CD4-positive, alpha-beta T cell treated with Interferon gamma for 1 hour (primary cell): ENCODE measurements at regions not wholly inside any gene's neighbourhood (a gene's known extent, or its start where the extent isn't known, plus 50 kb on each side); places are given as distances from the start of the nearest gene placed in this dataset.

ENCODE experiments used
- DNase-seq: peaks from one replicate; pipeline ENCODE4 v3.0.0-alpha.2; 2020

GRCh38 chr1:98277118-98277517 is 356.3 kb upstream of the DPYD start:
- no peak for DNase-seq

GRCh38 chr1:98276514-98276913 is 355.7 kb upstream of the DPYD start:
- DNase-seq: no peak

GRCh38 chr1:98268316-98268715 is 347.5 kb upstream of the DPYD start:
- DNase-seq: no peak

- no peak for DNase-seq
Measured at GRCh38 chr1:98267423-98267822, 346.6 kb upstream of the DPYD start.

DNA sequence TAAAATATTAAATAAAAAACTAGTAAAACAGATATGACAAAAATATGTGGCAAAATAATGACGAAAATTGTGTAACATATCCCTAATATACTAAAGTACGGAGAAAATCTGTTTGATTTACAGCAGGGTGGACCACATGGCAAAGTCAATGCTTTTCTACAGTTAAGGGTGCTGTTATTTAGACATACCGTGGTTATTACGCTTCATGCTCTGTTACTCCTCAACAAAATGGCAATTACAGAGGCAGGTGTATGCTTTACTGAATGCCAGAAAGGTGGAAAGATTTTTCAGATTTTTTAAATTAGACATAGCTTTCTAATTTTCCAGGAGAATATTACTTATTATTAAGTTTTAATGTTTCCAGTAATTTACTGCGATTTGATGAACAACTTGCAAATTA is 343.9 kb upstream of the DPYD start:
- no peak for DNase-seq

- no peak for DNase-seq
Measured at GRCh38 chr1:98260839-98261238, 340.0 kb upstream of the DPYD start.

DNA sequence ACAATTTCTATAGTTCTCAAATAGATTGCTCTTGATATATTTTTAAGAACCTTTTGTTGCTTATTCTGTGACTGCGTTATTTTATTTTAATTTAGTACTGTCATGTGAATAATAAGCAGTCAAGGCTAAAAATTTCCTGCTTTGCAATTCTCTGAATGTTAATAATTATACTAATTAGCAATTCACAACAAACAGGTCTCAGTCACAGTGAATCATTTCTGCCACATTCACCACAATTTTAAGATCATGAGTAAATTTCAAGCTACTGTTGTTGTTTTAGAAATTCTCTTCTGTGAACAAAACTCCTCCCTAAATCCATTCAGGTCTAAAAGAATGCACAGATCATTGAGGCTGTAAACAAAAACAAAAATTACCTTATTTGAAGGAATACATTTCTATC is 339.6 kb upstream of the DPYD start:
- no peak for DNase-seq

GRCh38 chr1:98256700-98257099 is 335.9 kb upstream of the DPYD start:
- no peak for DNase-seq

DNA sequence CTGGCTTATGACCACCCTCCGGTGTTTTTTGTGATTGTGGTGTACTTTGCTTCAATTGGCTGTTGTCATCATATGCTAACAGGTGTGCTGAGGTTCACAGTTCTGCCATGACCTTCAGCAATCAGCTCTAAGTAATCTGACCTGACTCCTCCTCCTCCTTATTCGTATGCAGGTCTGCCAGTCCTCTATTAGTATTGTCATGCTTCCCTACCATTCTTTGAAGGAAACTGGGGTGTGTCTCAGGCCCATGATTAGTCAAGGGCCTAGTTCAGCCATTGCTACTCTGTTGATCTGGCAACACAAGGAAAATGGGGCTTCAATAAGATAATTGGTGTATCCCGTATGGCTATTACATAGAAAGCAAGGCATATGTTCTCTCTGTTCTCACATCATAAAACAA is 332.3 kb upstream of the DPYD start:
- no peak for DNase-seq

- DNase-seq: no peak
Measured at GRCh38 chr1:98251497-98251896, 330.7 kb upstream of the DPYD start.

GRCh38 chr1:98232678-98233077 is 311.8 kb upstream of the DPYD start:
- no peak for DNase-seq

DNA sequence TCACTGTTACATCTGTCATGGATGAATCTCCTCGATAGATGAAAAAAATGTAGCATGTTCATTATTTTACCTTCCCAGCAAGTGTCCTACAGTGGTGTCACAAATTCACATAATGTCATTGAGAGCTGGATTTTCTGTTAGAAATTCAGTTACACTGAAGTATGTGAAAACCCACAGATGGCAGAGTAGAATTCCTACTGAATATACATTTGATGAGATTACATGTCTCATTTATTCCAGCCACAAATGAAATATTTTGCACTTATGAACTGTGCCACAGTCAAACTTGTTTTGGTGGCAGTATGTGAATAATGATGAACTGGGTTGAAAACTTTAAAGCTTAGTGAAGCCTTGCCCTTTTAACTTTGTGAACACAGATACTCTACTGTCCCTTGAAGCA is 301.9 kb upstream of the DPYD start:
- DNase-seq: no peak

- no peak for DNase-seq
Measured at GRCh38 chr1:98221923-98222322, 301.1 kb upstream of the DPYD start.

DNA sequence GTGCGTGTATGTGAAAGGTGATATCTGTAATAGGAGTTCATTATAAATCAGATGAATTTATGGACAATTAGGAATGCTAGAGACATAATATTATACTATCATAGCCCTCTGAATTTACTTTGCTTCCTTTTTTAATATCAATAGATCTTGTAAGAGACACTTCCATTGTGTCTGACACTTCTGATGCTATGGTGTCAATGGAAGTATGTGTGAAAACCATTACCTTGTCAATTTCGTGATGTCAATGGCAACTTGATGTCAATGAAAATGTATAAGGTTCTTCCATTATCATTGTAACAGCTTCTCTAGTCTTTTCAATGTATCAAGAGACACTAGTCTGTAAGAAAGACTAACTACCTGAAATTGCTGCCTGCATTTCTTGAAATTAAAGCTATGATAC is 296.8 kb upstream of the DPYD start:
- no peak for DNase-seq

DNA sequence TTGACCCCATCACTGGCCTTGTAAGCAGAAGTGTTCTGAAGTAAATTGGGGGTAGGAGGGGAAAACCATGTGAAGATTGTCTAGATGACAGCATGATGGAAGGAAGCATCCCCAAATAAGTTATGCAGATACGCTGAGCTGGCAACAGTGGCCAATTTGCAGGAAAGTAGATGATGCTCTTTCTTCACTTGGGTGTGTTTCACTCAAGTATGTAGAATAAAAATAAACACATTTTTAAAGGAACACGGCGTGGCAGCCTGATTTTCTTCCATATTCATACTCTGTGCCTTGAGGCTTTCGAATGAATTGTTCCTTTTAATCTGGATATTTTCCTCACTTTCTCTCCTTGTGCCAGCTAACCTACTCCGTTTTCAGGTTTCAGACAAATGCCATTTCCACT is 295.5 kb upstream of the DPYD start:
- no peak for DNase-seq

- DNase-seq: no peak
Measured at GRCh38 chr1:98211271-98211845, 290.5 kb upstream of the DPYD start.

- DNase-seq: no peak
Measured at GRCh38 chr1:98210563-98210962, 289.7 kb upstream of the DPYD start.

GRCh38 chr1:98210064-98210463 is 289.2 kb upstream of the DPYD start:
- DNase-seq: no peak

GRCh38 chr1:98205291-98206017 is 284.6 kb upstream of the DPYD start:
- no peak for DNase-seq

DNA sequence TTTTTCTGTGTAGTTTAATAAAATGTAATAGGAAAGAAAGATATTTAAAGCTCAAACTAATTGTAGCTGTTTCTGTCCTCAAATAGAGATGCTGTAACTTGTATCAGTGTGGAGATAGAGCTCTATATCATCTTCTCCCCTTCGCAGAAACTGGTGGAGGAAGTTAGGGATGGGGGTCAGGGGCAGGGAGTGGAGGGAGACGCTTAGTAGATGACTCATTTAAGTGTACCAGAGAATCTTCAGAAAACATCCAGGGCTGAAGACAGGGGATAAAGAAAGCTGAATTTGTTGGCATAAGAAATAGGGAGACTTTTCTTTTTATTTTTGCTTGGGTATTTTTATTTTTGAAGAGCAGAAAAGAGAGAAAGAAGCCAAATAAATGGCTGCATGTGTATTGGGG is 282.6 kb upstream of the DPYD start:
- no peak for DNase-seq

DNA sequence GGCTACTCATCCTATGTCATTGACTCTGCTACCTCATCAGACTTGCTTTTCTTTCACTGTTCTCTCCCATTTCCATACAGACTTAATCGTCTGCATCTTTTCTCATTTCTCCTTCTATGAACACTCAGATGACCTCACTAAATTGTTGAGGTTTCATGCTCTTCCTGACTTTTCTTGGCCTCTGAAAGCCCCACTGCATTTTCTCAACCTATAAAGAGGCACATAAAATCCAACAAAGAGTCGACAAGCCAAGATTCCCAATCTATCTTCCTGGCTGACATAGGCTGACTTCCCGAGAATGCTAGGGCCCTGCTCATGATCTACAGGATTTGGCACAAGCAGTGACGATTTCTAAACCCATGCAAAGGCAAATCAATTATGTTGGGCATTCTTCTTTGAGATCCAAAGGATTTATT is 280.8 kb upstream of the DPYD start:
- DNase-seq: no peak

DNA sequence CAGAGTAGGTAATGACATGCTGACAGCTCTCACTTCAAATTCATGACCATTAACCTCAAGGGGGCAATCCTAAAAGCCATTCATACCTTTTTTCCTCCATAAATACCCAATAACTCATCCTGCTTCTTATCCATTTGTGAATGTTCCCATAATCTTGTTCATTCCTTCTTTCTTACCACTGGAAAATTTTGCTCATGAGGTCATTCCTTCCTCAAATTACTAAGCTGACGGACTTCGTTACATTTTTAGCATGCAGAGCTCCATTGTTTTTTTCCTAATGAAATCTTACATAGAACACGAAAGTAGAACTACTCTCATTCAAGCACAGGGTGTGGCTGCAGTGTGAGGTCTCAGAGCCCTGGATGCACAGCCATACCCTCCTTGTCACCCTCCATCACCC is 276.5 kb upstream of the DPYD start:
- no peak for DNase-seq

- no peak for DNase-seq
Measured at GRCh38 chr1:98196012-98196411, 275.2 kb upstream of the DPYD start.

DNA sequence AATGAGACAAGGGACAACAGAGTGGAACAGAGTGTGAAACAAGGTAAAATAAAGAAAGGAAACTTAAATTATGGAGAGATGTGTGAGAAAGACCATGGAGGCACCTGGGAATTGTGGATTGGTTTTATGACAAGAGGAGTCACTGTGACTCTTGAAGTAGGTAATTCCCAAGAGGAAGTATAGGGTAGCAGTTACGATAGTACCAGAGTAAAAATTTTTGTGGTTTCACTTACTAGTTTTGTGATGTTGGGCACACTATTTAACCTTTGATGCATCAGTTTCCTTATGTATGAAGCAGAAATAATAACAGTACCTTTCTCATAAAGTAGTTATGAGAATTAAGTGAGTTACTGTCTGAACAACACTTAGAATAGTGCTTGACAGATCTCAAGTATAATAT is 267.9 kb upstream of the DPYD start:
- no peak for DNase-seq

- no peak for DNase-seq
Measured at GRCh38 chr1:98184856-98185255, 264.0 kb upstream of the DPYD start.
